ENCODE measurements at regions not wholly inside any gene's neighbourhood (a gene's known extent, or its start where the extent isn't known, plus 50 kb on each side); places are given as distances from the start of the nearest gene placed in this dataset.
A peak's percentile ranks its signal among the peaks of the same experiment; 100 is the strongest.

DNA sequence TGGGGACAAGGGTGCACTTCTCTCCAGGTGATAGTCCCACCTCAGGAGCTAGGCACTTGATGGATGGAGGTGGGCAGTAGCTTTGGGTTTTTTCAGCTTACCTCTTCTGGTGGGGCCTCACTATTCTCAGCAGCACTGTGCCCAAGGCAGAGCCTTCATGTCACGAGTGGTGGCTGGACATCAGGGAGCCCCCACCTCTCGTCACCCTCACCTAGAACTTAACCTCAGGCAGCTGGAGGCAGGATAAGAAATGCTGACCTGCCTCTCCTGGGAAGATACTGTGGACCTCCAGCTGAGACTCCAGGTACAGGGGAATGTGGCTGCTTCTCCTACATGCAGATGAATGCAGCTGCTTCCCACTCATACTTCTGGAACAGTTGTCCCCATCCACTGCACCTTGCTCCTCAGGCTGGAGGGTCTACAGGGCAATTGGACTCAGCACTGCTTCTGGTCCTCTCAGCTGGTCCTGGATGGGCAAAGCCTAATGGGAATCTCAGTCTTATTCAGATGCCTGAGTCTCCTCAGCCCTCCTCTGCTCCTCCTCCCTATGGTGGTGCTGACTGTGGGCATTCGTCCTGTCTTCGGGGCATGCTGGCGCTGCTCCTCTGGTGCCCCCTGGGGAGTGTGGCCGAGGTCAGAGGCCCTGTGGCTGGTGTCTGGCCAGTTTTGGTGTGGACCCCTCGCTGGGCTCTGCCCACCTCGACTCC, 129.9 kb downstream of the KLF13 start:
- no peak for DNase-seq

GRCh38 chr15:31457161-31457560, 130.5 kb downstream of the KLF13 start:
- no peak for DNase-seq

DNA sequence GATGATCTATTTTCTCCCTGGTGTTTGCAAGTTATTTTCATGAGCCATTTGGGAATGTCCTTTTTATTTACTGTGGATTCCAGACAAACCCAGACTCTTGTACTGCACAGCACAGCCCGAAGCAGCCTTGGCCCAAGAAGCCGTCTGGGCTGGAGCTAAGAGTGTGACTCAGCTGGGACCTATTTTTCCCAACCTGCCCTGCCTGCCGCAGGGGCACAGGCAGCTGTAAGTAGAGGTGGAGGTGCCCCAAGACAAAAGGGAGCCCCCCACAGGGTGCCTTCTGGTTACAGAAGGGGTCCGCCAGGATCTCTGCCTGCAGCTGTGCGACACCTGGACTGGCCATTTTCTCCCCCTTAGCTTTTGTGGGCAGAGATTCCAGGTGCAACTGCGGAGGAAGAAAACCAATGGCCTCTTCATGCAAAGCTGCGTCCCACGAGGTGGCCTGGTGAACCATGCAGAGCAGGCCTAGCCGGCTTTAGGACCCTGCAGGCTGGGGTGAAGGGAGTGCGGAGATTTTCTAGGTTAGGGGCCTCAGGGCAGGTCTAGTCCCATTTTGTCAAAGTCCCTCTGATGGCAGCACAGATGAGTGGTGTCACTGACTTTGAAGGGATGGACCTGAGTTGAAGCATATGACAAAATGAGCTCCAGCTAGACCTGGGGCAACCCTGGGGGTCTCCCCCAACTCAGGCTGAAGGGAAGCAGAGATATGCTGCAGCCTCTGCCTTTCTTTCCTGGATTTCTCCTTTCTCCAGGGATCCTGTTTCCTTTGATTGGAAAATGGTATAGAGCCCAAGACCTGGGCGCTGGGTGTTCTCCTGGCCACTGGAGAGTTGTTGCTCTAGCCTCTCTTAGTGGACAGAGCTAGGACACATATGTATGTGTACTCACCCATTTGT, 131.2 kb downstream of the KLF13 start:
- no peak for DNase-seq

DNA sequence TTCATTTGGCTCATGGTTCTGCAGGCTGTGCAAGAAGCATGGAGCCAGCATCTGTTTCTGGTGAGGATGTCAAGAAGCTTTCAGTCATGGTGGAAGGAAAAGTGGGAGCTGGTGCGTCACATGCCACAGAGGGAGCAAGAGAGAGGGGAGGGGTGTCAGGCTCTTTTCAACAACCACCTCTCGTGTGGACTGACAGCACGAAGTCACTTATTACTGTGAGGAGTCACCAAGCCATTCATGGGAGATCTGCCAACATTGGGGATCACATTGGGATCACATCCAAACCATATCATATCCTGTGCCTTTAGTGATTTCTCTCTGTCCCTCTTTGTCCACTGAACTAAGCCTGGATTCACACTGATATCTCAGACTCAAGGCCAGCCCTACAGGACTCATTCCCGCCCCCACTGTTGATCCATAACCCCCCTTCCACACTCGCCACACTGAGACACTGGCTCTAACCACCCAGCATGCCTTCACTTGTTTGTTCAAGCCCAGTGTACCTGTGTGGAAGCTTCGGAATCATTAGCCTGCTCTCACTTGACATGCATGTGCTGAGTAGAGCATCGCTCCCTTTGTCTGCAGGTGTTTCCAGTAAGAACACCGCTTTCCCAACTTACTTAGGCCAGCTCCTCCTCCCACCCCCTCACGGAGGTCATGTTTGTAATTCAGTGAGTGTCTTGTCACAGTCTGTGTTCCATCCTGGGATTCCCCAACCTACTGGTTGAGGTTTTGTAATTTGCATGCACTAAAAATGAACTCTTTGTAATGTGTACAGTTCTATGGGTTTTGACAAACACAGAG, 132.2 kb downstream of the KLF13 start:
- no peak for DNase-seq

DNA sequence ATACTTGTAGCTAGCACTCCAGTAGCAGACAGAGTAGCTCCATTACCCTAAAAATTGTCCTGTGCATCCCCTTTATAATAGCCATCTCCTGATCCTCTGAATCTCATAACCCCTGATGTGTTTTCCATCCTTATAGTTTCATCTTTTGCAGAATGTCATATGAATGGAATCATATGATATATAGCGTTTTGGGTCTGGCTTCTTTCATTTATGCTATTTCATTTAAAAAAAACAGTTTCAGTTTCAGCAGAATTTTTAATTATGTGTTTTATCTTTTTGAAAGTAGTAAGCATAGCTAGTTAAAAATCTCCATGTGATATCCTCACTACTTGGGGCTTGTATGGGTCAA, 132.7 kb downstream of the KLF13 start:
- DNase-seq, result no peak

DNA sequence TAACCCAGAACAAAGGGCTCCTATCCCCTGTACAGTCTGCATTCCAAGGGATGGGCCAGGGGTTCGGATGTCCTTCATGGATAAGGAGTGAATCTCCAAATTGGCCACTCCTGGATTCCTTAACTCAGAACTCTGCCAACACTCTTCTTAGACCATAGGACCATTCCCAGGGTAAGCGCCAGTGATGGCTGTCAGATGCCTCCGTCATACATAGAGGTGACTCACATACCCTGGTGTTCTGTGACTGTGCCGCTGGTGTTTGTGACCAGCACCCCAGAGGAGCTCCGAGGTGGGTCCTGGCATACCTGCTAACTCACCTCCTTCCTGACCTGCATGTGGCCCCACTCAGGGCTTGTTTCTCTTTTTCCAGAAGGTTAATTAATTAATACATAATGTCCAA, 134.7 kb downstream of the KLF13 start:
- DNase-seq, result no peak

DNA sequence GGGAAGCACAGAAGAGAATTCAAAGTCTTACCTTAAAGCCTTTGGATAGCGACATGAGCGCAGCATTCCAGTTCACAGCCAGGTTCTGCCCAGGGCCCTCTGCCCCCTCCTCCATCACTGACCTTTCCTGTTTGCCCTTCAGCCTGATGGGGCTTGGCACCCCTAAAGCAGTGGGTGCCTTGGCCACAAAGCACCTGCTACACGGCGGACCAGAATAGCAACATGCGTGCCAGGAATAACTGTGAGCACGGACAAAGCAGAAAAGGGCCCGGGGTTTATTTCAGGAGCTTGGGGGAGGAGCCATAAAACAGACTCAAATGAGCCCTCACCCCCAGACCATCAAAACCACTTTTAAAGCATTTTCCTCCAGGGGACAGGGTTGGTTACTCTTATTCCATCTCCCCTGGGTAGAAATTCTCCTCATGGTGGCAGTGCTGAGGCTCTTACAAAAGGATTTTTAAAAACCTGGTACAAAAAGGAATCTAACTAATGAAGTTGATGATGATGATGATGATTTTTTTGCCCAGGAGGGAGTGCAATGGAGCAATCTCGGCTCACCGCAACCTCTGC, 135.4 kb downstream of the KLF13 start:
- no peak for DNase-seq

DNA sequence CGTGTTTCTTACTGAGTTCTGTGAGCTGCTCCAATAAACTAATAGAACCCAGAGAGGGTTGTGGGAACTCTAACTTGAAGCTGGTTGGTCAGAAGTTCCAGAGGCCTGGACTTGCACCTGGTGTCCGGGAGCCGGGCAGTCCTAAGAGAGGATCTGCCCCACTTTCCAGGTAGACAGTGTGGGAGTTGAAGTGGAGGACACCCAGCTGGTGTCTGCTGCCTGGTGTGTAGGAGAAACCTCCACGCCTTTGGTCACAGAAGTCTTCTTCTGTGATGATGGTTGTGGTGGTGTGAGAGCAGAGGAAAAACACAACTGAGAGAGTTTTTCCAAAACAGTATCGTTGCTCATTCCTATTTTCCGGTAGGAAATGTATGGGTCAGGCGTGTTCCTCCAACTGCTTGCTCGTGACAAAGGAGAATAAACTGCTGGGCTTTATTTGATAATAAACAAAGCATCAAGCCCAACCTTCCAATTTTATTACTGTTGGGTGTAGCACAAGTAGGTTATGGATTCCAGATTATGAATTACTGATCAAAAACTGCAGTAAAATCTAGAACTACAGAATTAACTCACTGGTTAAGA, 137.0 kb downstream of the KLF13 start:
- no peak for DNase-seq

- DNase-seq, result peak in 2 of 3 experiments; percentile 2 to 21
These were observed 137.8 kb downstream of the KLF13 start for GRCh38 chr15:31464216-31465082.

- peak in 1 of 3 experiments; percentile 30 for DNase-seq
These were observed 138.7 kb downstream of the KLF13 start for GRCh38 chr15:31465083-31465955.

DNA sequence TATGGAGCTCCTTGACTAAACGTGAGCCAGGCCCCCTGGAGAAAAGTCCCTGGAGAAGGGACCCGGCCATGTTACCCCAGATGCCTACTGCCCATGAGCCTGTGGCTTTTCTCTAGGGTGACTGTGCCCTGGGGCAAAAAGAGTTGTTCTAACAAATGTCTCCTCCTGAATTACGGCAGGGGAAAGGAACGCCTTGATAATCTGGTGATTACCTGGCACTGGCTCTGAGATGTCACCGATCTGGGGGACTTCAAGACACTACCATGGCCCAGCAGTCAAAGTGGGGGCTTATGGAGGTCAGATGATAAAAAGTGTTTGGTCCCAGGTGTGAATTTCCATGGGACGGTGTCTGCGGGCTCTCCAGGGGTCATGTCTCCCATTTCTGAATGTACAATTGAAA, 140.7 kb downstream of the KLF13 start:
- DNase-seq, result no peak

DNA sequence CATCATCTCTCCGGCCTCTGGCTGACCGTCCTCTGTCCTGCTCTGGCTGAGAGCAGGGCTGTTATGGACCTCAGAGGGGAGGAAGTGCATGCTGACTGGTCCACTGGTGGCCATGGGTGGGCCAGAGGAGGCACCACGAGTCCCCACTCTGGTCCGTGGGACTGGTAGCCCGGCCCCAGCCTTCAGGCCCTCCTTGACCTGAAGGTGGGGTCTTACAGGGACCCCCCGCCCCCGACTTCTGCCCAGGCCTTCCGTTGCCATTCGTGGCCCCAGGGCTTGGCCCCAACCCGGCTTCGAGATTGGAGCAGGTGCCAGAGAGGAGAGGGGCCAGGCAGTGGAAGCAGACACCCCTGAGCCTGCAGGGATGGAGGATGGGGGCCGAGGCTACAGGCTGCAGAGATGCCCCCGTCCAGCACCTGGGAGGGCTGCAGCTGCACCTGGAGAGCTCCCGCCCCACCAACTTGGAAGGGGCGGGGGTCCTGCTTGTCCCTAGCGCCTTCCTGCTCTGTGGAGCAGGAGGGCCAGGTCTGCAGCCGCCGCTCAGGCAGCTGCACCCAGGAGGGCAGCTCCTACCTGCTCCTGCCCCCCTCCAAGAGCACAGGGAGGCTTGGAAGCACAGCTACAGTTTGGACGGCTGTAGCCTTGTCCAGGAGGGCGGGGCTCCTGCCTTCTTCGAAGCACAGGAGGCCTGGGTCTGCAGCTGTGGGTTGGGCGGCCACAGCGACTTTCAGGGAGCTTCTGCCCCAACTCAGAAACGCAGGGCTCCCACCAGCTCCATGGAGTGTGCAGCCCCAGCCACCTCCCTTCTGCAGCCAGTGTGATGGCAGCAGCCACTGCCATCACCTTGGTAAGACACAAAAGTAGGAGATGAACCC, 142.5 kb downstream of the KLF13 start:
- no peak for DNase-seq

- DNase-seq, result no peak
These were observed 143.3 kb downstream of the KLF13 start for GRCh38 chr15:31469786-31470525.

GRCh38 chr15:31470756-31471155, 144.1 kb downstream of the KLF13 start:
- DNase-seq, result no peak

DNA sequence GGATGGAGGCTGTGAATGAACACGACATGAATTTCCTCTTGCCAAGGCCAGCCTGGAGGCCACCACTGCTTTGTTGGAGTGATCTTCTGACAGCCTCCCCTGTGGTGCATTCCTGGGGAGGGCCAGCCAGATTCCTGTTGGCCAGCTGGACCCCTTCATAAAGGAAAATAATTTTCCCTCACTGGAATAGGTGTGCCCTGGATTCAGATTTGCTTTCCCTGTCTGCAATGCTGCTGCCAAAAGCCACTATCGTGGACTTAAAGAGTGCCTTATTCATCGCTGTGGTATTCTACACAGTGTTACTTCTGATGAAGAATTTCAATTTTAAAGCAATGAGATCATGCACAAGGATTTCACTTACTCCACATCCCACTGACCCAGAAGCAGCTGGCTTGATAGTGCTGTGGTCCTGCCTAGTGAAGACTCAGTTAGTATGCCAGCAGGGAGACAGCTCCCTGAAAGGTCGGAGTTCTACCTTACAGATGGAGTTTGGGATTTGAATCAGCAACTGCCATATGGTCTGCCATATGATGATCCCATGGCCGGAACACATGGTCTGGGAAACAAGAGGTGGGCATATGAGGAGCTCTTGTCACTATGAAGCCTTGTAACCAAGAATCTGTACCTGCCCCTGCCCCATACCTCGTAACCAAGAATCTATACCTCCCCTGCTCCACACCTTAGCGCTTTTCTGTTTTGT, 145.2 kb downstream of the KLF13 start:
- no peak for DNase-seq

DNA sequence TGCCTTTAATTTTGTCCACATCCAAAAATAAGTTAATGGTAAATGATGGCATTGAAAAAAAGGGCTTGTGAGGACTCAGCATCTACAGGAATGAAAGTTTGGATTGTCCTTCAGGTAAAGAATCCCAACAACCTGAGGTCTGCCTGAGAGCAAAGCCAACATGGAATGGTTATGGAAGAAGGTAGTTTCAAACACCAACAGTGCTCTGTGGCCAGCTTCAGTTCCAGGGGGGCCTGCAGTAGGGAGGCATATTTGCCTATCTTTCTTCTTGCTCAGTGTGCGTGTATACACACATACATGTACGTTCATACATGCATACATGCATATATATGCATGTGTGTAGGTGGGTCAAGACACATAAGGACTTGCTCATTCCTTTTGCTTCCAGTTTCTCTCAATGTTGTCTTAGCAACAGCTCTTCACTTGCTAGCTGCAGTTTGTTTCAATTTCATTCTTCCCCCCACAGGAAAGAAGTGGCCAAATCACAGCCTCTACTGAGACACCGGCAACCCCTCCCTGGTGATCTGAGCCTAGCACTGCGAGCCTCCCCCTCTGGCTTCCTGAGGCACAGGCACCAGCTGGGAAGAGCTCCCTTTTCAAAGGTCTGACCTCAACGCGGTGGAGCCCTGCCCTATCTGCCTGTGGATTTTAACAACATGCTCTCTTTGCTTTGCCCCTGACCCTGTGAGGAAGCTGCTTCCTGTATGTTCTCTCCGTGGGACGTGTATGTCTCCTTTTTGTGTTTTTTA, 146.2 kb downstream of the KLF13 start:
- no peak for DNase-seq

DNA sequence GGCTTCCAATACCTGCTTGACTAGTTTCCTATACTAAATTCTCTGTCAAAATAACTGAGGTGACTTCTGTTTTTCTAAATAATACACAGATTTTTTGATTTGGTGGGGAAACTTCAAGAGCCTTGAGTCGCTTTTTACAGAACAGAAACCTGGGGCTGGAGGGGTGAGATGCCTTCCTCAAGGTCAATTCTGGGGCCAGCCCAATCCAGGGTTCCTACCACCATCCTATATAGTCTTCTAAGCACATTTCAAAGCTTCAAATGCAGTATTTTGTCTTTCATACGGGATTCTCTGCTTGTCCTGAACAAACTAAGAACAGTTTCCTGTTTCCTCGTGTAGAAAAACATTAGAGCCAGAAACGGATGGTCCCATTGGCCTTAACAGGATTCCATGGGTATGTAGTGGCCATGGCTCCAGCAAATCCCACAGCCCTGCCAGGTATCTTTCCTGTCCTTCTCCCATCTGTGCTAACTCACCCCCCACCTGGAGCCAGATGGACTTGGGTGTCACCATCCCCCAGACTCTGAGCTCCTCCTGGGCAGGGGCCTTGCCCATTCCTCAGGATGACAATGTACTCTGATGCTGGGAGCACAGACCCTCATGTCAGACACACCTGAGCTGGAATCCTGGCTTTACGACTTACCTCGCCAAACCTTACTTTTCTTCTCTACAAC, 146.9 kb downstream of the KLF13 start:
- no peak for DNase-seq
